ENCODE measurements at regions not wholly inside any gene's neighbourhood (a gene's known extent, or its start where the extent isn't known, plus 50 kb on each side); places are given as distances from the start of the nearest gene placed in this dataset.

DNA sequence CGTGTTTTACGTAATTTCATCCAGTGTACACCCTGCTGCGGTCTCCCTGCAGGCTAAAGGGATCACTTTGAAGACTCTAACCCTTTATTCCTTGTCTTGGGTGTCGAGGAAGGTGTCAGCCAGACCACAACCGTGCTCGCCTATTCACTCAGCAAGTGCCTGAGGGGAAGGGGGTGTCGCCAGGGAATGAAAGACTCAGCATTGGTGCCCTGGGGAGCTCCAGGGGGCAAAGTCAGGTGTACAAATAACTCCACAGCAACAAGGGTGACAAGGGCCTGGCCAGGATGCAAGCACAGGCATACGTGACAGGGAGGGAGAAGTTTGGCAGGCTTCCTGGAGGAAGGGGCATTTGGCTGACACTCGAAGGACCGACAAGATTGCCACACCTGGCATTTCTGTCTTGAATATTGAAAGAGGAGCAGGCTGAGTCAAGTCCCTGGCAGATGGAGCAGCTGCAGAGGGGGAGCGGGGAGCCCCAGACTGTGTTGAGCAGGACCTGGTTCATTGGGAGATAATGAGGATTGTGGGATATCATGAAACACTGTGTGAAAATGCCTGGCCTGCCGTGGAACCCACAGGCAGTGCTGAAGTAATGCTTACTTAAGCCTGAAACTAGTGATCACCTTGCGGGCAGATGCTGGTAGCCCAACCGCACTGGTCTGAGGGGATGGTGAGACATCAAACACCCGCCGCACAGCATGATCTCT is 93.9 kb downstream of the RHOB start:
- TF ChIP-seq, protein P1, sequence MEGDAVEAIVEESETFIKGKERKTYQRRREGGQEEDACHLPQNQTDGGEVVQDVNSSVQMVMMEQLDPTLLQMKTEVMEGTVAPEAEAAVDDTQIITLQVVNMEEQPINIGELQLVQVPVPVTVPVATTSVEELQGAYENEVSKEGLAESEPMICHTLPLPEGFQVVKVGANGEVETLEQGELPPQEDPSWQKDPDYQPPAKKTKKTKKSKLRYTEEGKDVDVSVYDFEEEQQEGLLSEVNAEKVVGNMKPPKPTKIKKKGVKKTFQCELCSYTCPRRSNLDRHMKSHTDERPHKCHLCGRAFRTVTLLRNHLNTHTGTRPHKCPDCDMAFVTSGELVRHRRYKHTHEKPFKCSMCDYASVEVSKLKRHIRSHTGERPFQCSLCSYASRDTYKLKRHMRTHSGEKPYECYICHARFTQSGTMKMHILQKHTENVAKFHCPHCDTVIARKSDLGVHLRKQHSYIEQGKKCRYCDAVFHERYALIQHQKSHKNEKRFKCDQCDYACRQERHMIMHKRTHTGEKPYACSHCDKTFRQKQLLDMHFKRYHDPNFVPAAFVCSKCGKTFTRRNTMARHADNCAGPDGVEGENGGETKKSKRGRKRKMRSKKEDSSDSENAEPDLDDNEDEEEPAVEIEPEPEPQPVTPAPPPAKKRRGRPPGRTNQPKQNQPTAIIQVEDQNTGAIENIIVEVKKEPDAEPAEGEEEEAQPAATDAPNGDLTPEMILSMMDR (conservative IDR thresholded peaks at IDR 0.05): no peak
- no peak for TF ChIP-seq ZFX (IDR thresholded peaks at IDR 0.05)

Data from C4-2B (cell line).